GM12891 (cell line): ENCODE measurements at regions not wholly inside any gene's neighbourhood (a gene's known extent, or its start where the extent isn't known, plus 50 kb on each side); places are given as distances from the start of the nearest gene placed in this dataset.

Source experiments
- DNase-seq: peaks from one replicate; pipeline ENCODE4 v3.0.0; 2011; ENCODE audit warnings: low spot score; ENCODE audit not compliant: insufficient read length
- FAIRE-seq: peaks from 2 replicates; lab custom pipeline; 2011; peaks lifted over from hg19 to GRCh38; lab: Jason Lieb, UNC
- PAX5 ChIP-seq: IDR thresholded peaks from 2 replicates; pipeline ENCODE4 v1.6.1; 2011; ENCODE audit warnings: low read length, moderate library complexity, mild to moderate bottlenecking; ENCODE audit not compliant: insufficient read depth, severe bottlenecking
- POLR2A ChIP-seq: IDR thresholded peaks from 2 replicates; pipeline ENCODE4 v1.6.1; 2011; ENCODE audit warnings: low read depth, low read length, control low read depth
- POLR2AphosphoS5 ChIP-seq: IDR thresholded peaks from 2 replicates; pipeline ENCODE4 v1.6.1; 2011; ENCODE audit warnings: low read depth, low read length, control low read depth
- POU2F2 ChIP-seq: IDR thresholded peaks from 2 replicates; pipeline ENCODE4 v1.6.1; 2011; ENCODE audit warnings: low read depth, mild to moderate bottlenecking, control low read depth, low read length, moderate library complexity
- SPI1 ChIP-seq: IDR thresholded peaks from 2 replicates; pipeline ENCODE4 v1.6.1; 2011; ENCODE audit warnings: low read depth, low read length, control low read depth
- TAF1 ChIP-seq: IDR thresholded peaks from 2 replicates; pipeline ENCODE4 v1.6.1; 2011; ENCODE audit warnings: low read depth, low read length, control low read depth

- no peak for TF ChIP-seq POLR2A
- no peak for TF ChIP-seq POU2F2
- TF ChIP-seq POLR2AphosphoS5: no peak
- TF ChIP-seq SPI1: no peak
- no peak for TF ChIP-seq TAF1
- no peak for TF ChIP-seq PAX5
These were observed 281.6 kb downstream of the SLC6A15 start for GRCh38 chr12:84631020-84631419.

DNA sequence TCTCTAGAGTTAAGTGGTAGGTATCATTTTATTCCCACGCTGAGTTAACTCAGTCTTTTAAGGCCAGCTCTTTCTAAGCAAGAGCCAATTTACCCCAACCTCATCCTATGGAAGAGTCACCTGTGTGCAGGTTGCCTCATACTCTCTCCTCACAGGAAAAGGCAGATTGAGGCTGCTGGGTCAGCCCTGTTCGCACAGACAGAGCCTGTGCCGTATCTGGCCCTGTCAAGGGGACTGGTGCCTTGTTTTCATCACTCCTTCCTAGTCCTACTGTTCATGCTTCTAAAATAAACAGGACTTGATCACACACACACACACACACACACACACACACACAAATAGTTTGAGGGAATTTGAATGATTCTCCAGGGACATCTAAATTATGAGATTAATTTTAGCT is 285.0 kb downstream of the SLC6A15 start:
- TF ChIP-seq POLR2A: no peak
- no peak for TF ChIP-seq POU2F2
- TF ChIP-seq PAX5: no peak
- no peak for TF ChIP-seq POLR2AphosphoS5
- no peak for TF ChIP-seq SPI1
- no peak for TF ChIP-seq TAF1
- no peak for FAIRE-seq
- DNase-seq: no peak

More at GRCh38 chr12:84631020-84631419, 281.6 kb downstream of the SLC6A15 start:
- no peak for DNase-seq
- no peak for FAIRE-seq

GRCh38 chr12:84624601-84625000 is 288.0 kb downstream of the SLC6A15 start:
- no peak for FAIRE-seq

DNA sequence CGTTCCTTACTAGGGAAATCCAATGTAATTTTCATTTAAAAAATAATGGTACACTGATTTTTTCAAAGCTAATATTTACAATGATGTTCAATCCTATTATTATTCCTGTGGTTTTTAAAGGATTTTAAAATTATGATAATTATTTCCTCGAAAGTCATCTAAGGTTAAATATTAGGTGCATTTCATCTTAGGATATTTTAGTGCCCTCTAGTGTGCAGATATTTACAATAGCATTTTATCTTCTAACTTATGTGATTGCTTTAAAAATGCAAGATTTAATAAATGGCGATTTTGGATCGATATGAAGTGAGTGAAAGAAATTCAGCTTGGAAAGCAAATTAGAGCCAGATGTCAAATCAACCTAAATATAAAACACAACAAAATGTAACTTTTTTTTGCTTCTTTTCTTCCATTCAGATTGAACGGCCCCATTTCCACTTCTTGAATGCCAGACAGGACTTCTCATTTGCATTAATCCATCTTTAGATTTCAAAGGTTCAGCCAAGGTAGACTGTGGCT is 293.5 kb downstream of the SLC6A15 start:
- FAIRE-seq: no peak
- no peak for DNase-seq
- no peak for TF ChIP-seq SPI1
- TF ChIP-seq POLR2AphosphoS5: no peak
- TF ChIP-seq POU2F2: no peak
- TF ChIP-seq TAF1: no peak
- TF ChIP-seq POLR2A: no peak
- no peak for TF ChIP-seq PAX5

More at GRCh38 chr12:84624601-84625000, 288.0 kb downstream of the SLC6A15 start:
- DNase-seq: no peak
- no peak for TF ChIP-seq SPI1
- TF ChIP-seq POLR2A: no peak

DNA sequence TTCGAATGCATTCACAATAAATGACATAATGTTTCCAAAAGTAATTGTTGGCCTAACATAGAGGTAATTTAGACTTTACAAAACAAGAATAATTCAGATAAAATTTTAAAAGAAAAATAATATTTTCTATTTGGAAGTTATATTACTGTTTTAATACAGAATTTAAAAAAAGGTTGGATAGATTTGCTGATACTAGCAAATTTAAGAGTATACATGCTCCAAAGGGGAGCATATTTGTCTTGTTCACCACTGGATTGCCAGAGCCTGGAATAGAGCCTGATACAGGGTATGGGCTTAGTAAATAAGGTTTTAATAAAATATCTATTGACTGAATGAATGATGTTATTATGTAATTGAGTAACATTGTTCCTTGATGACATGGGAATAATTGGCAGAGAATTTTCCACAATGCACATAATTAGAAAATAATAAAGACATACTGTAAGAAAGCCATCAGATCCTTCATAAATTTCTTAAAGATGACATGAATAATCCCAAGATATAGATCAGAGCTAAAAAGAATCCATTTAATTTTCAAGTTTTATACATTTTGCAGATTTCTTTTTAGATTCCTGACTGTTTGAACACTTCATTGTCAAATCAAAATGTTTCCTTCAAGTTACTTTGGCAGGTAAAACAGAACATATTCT is 305.3 kb downstream of the SLC6A15 start:
- DNase-seq (no peak), FAIRE-seq (no peak)
- no peak for TF ChIP-seq POLR2AphosphoS5
- TF ChIP-seq PAX5: no peak
- TF ChIP-seq POLR2A: no peak
- no peak for TF ChIP-seq POU2F2
- no peak for TF ChIP-seq TAF1
- no peak for TF ChIP-seq SPI1

DNA sequence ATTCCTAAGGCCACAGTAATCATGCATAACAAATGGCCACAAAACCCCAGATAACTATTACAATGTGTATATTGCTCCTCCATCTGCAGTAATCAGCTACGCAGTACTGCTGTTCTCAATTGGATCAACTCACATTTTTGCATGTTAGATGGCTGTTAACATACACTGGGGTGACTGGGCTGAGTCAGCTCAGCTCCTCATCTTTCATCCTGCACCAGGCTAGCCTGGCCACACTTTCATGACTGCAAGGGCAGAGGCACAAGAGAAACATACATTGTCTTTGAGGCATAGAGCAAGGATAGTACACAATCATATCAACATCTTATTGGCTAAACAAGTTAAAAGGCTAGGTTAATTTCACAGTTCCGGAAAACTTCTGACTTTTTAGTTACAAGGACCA is 306.6 kb downstream of the SLC6A15 start:
- no peak for TF ChIP-seq POLR2AphosphoS5
- no peak for TF ChIP-seq POLR2A
- no peak for TF ChIP-seq PAX5
- no peak for TF ChIP-seq POU2F2
- TF ChIP-seq TAF1: no peak
- no peak for TF ChIP-seq SPI1
- FAIRE-seq (no peak), DNase-seq (no peak)

GRCh38 chr12:84604551-84604950 is 308.0 kb downstream of the SLC6A15 start:
- FAIRE-seq (no peak), DNase-seq (no peak)
- TF ChIP-seq TAF1 (no peak), POU2F2 (no peak), SPI1 (no peak)

DNA sequence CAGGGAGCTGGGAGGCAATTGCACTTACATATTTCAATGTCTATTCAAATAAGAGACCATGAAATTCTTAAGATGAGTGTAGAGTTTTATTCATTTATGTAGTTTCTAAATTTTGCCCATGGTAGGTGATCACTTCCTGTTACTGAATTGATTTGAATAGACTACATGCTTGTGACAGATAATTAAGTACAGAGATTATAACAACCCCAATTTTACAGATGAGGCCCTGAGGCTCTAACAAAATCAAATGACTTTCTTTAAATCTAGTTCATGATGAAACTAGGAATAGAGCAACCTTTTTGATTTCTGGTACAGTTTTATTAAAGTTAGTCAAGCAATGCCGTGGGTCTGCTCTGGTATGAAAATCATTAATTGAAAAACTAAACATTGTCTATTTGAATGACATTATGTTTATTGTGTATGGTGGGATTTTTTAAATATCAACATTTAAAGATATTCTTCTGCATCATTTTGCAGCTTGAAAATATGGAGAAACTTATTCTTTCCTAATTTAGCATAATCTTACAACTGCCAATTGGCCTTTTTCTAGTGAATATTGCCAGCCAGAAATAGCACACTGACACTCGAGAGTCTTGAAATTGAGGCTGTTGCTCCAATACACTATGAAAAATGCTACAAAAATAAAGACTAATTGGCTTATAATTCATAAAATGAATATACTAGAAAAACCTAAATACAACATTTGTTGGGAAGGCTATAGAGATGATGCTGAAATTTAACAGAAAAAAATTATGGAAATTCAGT is 308.9 kb downstream of the SLC6A15 start:
- no peak for FAIRE-seq
- no peak for DNase-seq
- TF ChIP-seq POU2F2 (no peak), POLR2AphosphoS5 (no peak), POLR2A (no peak), TAF1 (no peak), SPI1 (no peak), PAX5 (no peak)

DNA sequence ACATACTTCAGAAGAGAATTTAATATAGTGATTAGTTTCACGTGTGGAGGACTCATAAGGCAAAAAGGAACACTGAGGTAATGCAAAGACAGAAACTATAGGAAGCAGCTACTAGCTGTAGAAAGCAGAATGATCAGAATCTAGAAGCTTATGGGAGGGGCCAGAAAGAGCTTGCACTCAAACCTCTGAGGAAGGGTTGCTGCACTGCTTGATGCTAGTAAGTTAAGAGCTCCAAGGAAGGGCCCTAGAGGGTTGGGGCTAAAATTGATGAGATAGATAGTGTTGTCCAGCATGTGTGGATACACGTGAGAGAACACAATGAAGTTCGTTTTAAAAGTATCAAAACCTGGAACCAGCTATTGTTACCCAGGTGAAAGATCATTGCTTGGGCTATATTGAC is 311.1 kb downstream of the SLC6A15 start:
- DNase-seq: no peak
- FAIRE-seq: no peak
- TF ChIP-seq PAX5 (no peak), POU2F2 (no peak), SPI1 (no peak), TAF1 (no peak), POLR2AphosphoS5 (no peak), POLR2A (no peak)

GRCh38 chr12:84599539-84599938 is 313.1 kb downstream of the SLC6A15 start:
- DNase-seq: no peak
- no peak for FAIRE-seq
- TF ChIP-seq SPI1: no peak
- TF ChIP-seq POLR2AphosphoS5: no peak
- no peak for TF ChIP-seq PAX5
- TF ChIP-seq TAF1: no peak
- no peak for TF ChIP-seq POLR2A
- TF ChIP-seq POU2F2: no peak
